ENCODE measurements at regions not wholly inside any gene's neighbourhood (a gene's known extent, or its start where the extent isn't known, plus 50 kb on each side); places are given as distances from the start of the nearest gene placed in this dataset.

- Histone ChIP-seq H3K4me3 (replicated peaks; ENCODE audit: insufficient read depth, low read length) (no peak overlapping the region), H3K27me3 (ENCODE audit: insufficient read depth, poor library complexity, severe bottlenecking) (no peaks in the 10 kb centered on the region)
- no peak for DNase-seq (ENCODE audit: low read depth in 1 of 2, low spot score in 1 of 2)
Observed at GRCh38 chr2:128818704-128819491, 500.2 kb upstream of the HS6ST1 start.

GRCh38 chr2:128820452-128820851 is 501.8 kb upstream of the HS6ST1 start:
- no peaks in the 10 kb centered on the region for H3K27me3 ChIP-seq (ENCODE audit: insufficient read depth, poor library complexity, severe bottlenecking)
- TF ChIP-seq GABPA (IDR thresholded peaks at IDR 0.05; ENCODE audit: low read depth) (no peak), SPI1 (IDR thresholded peaks at IDR 0.05; ENCODE audit: borderline replicate concordance, low read depth) (no peak), POLR2AphosphoS5 (IDR thresholded peaks at IDR 0.05; ENCODE audit: low read depth) (no peak)
- TF ChIP-seq, protein P1, sequence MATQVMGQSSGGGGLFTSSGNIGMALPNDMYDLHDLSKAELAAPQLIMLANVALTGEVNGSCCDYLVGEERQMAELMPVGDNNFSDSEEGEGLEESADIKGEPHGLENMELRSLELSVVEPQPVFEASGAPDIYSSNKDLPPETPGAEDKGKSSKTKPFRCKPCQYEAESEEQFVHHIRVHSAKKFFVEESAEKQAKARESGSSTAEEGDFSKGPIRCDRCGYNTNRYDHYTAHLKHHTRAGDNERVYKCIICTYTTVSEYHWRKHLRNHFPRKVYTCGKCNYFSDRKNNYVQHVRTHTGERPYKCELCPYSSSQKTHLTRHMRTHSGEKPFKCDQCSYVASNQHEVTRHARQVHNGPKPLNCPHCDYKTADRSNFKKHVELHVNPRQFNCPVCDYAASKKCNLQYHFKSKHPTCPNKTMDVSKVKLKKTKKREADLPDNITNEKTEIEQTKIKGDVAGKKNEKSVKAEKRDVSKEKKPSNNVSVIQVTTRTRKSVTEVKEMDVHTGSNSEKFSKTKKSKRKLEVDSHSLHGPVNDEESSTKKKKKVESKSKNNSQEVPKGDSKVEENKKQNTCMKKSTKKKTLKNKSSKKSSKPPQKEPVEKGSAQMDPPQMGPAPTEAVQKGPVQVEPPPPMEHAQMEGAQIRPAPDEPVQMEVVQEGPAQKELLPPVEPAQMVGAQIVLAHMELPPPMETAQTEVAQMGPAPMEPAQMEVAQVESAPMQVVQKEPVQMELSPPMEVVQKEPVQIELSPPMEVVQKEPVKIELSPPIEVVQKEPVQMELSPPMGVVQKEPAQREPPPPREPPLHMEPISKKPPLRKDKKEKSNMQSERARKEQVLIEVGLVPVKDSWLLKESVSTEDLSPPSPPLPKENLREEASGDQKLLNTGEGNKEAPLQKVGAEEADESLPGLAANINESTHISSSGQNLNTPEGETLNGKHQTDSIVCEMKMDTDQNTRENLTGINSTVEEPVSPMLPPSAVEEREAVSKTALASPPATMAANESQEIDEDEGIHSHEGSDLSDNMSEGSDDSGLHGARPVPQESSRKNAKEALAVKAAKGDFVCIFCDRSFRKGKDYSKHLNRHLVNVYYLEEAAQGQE (IDR thresholded peaks at IDR 0.05; ENCODE audit: insufficient replicate concordance, low read depth): no peak
- TF ChIP-seq, protein P2, sequence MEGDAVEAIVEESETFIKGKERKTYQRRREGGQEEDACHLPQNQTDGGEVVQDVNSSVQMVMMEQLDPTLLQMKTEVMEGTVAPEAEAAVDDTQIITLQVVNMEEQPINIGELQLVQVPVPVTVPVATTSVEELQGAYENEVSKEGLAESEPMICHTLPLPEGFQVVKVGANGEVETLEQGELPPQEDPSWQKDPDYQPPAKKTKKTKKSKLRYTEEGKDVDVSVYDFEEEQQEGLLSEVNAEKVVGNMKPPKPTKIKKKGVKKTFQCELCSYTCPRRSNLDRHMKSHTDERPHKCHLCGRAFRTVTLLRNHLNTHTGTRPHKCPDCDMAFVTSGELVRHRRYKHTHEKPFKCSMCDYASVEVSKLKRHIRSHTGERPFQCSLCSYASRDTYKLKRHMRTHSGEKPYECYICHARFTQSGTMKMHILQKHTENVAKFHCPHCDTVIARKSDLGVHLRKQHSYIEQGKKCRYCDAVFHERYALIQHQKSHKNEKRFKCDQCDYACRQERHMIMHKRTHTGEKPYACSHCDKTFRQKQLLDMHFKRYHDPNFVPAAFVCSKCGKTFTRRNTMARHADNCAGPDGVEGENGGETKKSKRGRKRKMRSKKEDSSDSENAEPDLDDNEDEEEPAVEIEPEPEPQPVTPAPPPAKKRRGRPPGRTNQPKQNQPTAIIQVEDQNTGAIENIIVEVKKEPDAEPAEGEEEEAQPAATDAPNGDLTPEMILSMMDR (IDR thresholded peaks at IDR 0.05; ENCODE audit: insufficient read depth, low read length): no peak
- DNase-seq (ENCODE audit: low read depth in 1 of 2, low spot score in 1 of 2): no peak
- H3K4me3 ChIP-seq (replicated peaks; ENCODE audit: insufficient read depth, low read length): no peak overlapping the region
- no peak overlapping the region for H3K27ac ChIP-seq (replicated peaks)

More at GRCh38 chr2:128818704-128819491, 500.2 kb upstream of the HS6ST1 start:
- no peak overlapping the region for H3K27ac ChIP-seq (replicated peaks)
- no peak for TF ChIP-seq POLR2AphosphoS5 (IDR thresholded peaks at IDR 0.05; ENCODE audit: low read depth)
- TF ChIP-seq, protein P1 (IDR thresholded peaks at IDR 0.05; ENCODE audit: insufficient replicate concordance, low read depth): no peak

- Histone ChIP-seq H3K27ac (replicated peaks) (no peak overlapping the region), H3K4me3 (replicated peaks; ENCODE audit: insufficient read depth, low read length) (no peak overlapping the region), H3K27me3 (ENCODE audit: insufficient read depth, poor library complexity, severe bottlenecking) (no peaks in the 10 kb centered on the region)
- no peak for DNase-seq (ENCODE audit: low read depth in 1 of 2, low spot score in 1 of 2)
- TF ChIP-seq, protein P1 (IDR thresholded peaks at IDR 0.05; ENCODE audit: insufficient replicate concordance, low read depth): no peak
- TF ChIP-seq POLR2AphosphoS5 (IDR thresholded peaks at IDR 0.05; ENCODE audit: low read depth): no peak
- TF ChIP-seq, protein P2 (IDR thresholded peaks at IDR 0.05; ENCODE audit: insufficient read depth, low read length): no peak
- TF ChIP-seq GABPA (IDR thresholded peaks at IDR 0.05; ENCODE audit: low read depth): no peak
- TF ChIP-seq SPI1 (IDR thresholded peaks at IDR 0.05; ENCODE audit: borderline replicate concordance, low read depth): no peak
Observed at GRCh38 chr2:128821010-128821409, 502.3 kb upstream of the HS6ST1 start.

All from HL-60 (cell line).